ENCODE measurements at regions not wholly inside any gene's neighbourhood (a gene's known extent, or its start where the extent isn't known, plus 50 kb on each side); places are given as distances from the start of the nearest gene placed in this dataset.

DNA sequence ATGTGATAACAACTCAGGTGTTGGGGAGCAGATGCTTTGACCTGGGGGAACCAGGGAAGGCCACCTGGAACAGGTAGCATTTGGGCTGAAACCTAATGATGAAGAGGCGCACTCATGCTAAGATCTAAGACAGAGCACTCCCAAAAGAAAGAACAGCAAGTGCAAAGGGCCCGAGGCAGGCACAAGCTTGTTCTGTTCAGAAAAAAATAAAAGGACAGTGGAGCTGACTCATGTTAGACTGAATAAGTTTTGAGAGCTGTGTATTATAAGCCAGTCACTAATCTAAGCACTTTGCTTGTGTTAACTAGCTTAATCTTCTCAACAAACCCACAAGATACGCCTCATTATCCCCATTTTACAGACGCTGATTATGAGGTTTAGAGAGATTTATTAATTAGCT is 90.1 kb downstream of the MATN1 start:
- CTCF ChIA-PET: no interaction called here
- Histone ChIP-seq H3K9me3 (no peaks in the 10 kb centered on the region), H3K4me2 (no peak overlapping the region), H3K27ac (no peak overlapping the region), H3K4me1 (no peaks in the 10 kb centered on the region), H3K4me3 (no peak overlapping the region)
- POLR2A ChIA-PET: no interaction called here
- WGBS (ENCODE audit: missing lambda C conversion rate): 36% methylated on average over 4 of the region's 4 CpGs
- no peak for ATAC-seq
- TF ChIP-seq HEYL (CRISPR knock-in tag; IDR thresholded peaks at IDR 0.05): no peak
- TF ChIP-seq FOSB (CRISPR knock-in tag; IDR thresholded peaks at IDR 0.05): no peak
- no peak for TF ChIP-seq TFCP2L1 (CRISPR knock-in tag; IDR thresholded peaks at IDR 0.05)
- TF ChIP-seq GATA3 (IDR thresholded peaks at IDR 0.05; ENCODE audit: borderline replicate concordance): no peak
- TF ChIP-seq KDM5A (IDR thresholded peaks at IDR 0.05): no peak
- no peak for TF ChIP-seq RARB (CRISPR knock-in tag; IDR thresholded peaks at IDR 0.05)
- TF ChIP-seq, protein P1, sequence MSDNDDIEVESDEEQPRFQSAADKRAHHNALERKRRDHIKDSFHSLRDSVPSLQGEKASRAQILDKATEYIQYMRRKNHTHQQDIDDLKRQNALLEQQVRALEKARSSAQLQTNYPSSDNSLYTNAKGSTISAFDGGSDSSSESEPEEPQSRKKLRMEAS (IDR thresholded peaks at IDR 0.05): no peak
- no peak for TF ChIP-seq CBX8 (IDR thresholded peaks at IDR 0.05)
- TF ChIP-seq POLR2AphosphoS2 (conservative IDR thresholded peaks at IDR 0.05; ENCODE audit: low read length): no peak
- TF ChIP-seq JUN (IDR thresholded peaks at IDR 0.05): no peak
- no peak for FAIRE-seq
- no peak for DNase-seq (ENCODE audit: low read depth in 1 of 2, low spot score in 1 of 2)

DNA sequence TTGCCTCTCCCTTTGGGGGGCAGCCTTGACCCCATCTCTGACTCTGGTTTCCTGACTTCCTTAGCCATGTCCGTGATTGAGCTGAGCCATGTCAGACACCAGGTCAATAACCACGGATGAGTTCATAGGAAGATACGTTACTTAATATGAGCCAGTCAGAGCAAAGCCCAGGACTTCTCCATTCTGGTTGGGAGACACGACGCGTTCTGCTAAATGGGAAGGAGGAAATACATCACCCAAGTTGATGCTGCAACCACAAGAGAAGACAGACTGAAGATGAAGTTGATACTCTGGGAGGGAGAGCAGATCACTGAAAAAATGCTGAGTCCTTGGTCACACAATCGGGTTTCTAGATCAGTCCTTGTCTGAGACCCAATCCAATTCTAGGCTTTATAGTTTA is 90.9 kb downstream of the MATN1 start:
- CTCF ChIA-PET: no interaction called here
- Histone ChIP-seq H3K4me2 (no peak overlapping the region), H3K4me3 (no peak overlapping the region), H3K9me3 (no peaks in the 10 kb centered on the region), H3K27ac (no peak overlapping the region), H3K4me1 (no peaks in the 10 kb centered on the region)
- 7% methylated on average over 4 of the region's 7 CpGs for WGBS (ENCODE audit: missing lambda C conversion rate)
- ATAC-seq: no peak
- FAIRE-seq: no peak
- TF ChIP-seq RCOR1 (IDR thresholded peaks at IDR 0.05; ENCODE audit: low read depth, low read length) (no peak), CHD2 (IDR thresholded peaks at IDR 0.05; ENCODE audit: low read length, partially characterized antibody) (no peak), NFE2L2 (conservative IDR thresholded peaks at IDR 0.05; ENCODE audit: low read length) (no peak), MAZ (IDR thresholded peaks at IDR 0.05; ENCODE audit: borderline replicate concordance, low read depth, low read length) (no peak), HDAC2 (IDR thresholded peaks at IDR 0.05) (no peak), CBX8 (IDR thresholded peaks at IDR 0.05) (no peak)
- DNase-seq (ENCODE audit: low read depth in 1 of 2, low spot score in 1 of 2): no peak
- POLR2A ChIA-PET: no interaction called here

DNA sequence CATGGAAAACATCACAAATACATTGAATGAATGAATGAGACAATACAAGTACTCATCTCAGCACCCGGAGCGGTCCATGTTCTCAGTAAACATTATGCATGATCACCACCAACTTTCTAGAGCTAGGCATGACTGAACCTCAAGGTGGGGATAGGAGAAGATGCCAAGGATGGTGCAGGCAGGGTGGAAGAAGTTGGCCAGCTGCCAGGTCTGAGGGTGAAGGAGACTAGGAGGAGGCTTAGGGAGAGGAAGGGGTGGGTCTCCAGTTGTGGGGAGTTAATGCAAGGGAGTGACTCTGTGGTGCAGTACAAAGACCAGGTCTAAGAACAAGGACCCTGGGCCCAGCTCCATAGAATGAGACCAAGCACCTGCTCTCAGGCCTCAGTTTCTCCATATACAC is 91.7 kb downstream of the MATN1 start:
- H3K27ac ChIP-seq: no peak overlapping the region
- DNase-seq (ENCODE audit: low read depth in 1 of 2, low spot score in 1 of 2) (no peak), ATAC-seq (no peak), FAIRE-seq (no peak)
- ChIA-PET POLR2A (no interaction called here), CTCF (no interaction called here)
- no peaks in the 10 kb centered on the region for H3K4me1 ChIP-seq
- TF ChIP-seq EP300 (IDR thresholded peaks at IDR 0.05) (no peak), NFE2L2 (conservative IDR thresholded peaks at IDR 0.05; ENCODE audit: low read length) (no peak), POLR2A (IDR thresholded peaks at IDR 0.05; ENCODE audit: low read length) (no peak), ESRRA (IDR thresholded peaks at IDR 0.05; ENCODE audit: borderline replicate concordance, low read length) (no peak), PHF8 (IDR thresholded peaks at IDR 0.05; ENCODE audit: borderline replicate concordance, low read depth) (no peak), CBX8 (IDR thresholded peaks at IDR 0.05) (no peak), RAD21 (conservative IDR thresholded peaks at IDR 0.05 in 1 of 2, IDR thresholded peaks at IDR 0.05 in 1 of 2) (no peak), NPAS2 (CRISPR knock-in tag; IDR thresholded peaks at IDR 0.05; ENCODE audit: borderline replicate concordance) (no peak), EHF (CRISPR knock-in tag; IDR thresholded peaks at IDR 0.05) (no peak), KDM1A (IDR thresholded peaks at IDR 0.05; ENCODE audit: low read depth) (no peak), GATA3 (IDR thresholded peaks at IDR 0.05; ENCODE audit: borderline replicate concordance) (no peak), MYC (IDR thresholded peaks at IDR 0.05; ENCODE audit: borderline replicate concordance, low read length) (no peak)
- TF ChIP-seq, protein P2, sequence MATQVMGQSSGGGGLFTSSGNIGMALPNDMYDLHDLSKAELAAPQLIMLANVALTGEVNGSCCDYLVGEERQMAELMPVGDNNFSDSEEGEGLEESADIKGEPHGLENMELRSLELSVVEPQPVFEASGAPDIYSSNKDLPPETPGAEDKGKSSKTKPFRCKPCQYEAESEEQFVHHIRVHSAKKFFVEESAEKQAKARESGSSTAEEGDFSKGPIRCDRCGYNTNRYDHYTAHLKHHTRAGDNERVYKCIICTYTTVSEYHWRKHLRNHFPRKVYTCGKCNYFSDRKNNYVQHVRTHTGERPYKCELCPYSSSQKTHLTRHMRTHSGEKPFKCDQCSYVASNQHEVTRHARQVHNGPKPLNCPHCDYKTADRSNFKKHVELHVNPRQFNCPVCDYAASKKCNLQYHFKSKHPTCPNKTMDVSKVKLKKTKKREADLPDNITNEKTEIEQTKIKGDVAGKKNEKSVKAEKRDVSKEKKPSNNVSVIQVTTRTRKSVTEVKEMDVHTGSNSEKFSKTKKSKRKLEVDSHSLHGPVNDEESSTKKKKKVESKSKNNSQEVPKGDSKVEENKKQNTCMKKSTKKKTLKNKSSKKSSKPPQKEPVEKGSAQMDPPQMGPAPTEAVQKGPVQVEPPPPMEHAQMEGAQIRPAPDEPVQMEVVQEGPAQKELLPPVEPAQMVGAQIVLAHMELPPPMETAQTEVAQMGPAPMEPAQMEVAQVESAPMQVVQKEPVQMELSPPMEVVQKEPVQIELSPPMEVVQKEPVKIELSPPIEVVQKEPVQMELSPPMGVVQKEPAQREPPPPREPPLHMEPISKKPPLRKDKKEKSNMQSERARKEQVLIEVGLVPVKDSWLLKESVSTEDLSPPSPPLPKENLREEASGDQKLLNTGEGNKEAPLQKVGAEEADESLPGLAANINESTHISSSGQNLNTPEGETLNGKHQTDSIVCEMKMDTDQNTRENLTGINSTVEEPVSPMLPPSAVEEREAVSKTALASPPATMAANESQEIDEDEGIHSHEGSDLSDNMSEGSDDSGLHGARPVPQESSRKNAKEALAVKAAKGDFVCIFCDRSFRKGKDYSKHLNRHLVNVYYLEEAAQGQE (IDR thresholded peaks at IDR 0.05): no peak
- TF ChIP-seq, protein P1 (IDR thresholded peaks at IDR 0.05): no peak
- TF ChIP-seq, protein P3, sequence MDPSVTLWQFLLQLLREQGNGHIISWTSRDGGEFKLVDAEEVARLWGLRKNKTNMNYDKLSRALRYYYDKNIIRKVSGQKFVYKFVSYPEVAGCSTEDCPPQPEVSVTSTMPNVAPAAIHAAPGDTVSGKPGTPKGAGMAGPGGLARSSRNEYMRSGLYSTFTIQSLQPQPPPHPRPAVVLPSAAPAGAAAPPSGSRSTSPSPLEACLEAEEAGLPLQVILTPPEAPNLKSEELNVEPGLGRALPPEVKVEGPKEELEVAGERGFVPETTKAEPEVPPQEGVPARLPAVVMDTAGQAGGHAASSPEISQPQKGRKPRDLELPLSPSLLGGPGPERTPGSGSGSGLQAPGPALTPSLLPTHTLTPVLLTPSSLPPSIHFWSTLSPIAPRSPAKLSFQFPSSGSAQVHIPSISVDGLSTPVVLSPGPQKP (IDR thresholded peaks at IDR 0.05; ENCODE audit: low read depth, low read length): no peak
- no peak overlapping the region for H3K4me2 ChIP-seq
- 77% methylated on average over 2 of the region's 2 CpGs for WGBS (ENCODE audit: missing lambda C conversion rate)
- H3K9me3 ChIP-seq: no peaks in the 10 kb centered on the region
- H3K4me3 ChIP-seq: no peak overlapping the region
